ENCODE measurements at regions not wholly inside any gene's neighbourhood (a gene's known extent, or its start where the extent isn't known, plus 50 kb on each side); places are given as distances from the start of the nearest gene placed in this dataset.

DNA sequence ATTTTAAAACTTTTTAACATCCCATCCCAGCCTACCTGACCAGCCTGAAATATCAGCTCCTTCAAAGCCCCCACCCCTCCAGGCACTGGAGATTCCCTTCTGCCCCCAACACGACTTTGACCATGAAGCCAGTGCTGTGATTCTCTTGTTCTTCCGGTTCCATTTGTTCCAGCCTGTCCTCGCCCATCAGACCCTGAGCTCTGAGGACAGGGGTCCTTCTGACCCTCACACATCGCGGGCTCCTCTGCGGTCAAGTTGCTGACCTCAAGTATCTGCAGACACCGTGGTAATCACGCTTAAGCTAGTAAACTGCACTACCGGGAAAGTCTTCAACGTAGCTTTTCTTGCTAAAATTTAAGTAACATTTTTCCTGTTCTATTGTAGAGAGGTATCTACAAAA, 282.2 kb upstream of the SALL3 start:
- Histone ChIP-seq H3K79me2 (ENCODE audit: insufficient read depth, low read depth) (no peaks in the 10 kb centered on the region), H2AFZ (ENCODE audit: low read depth) (no peak overlapping the region), H3K4me1 (ENCODE audit: low read depth, poor library complexity, severe bottlenecking) (peaks cover 5% of the 10 kb centered on the region), H3K36me3 (ENCODE audit: insufficient read depth) (no peaks in the 10 kb centered on the region), H3K9ac (no peak overlapping the region), H3K4me3 (IDR thresholded peaks at IDR 0.05; ENCODE audit: insufficient read depth, low read depth, low read length) (no peak overlapping the region), H4K20me1 (ENCODE audit: insufficient read depth) (no peaks in the 10 kb centered on the region), H3K27me3 (ENCODE audit: insufficient read depth, low read depth) (no peaks in the 10 kb centered on the region), H3K27ac (no peak overlapping the region), H3K4me2 (no peak overlapping the region)
- no peak for TF ChIP-seq CTCF (conservative IDR thresholded peaks at IDR 0.05; ENCODE audit: low read depth, low read length)

GRCh38 chr18:78698914-78699313, 280.7 kb upstream of the SALL3 start:
- Histone ChIP-seq H3K4me1 (ENCODE audit: low read depth, poor library complexity, severe bottlenecking) (no peaks in the 10 kb centered on the region), H3K9ac (no peak overlapping the region), H3K4me3 (IDR thresholded peaks at IDR 0.05; ENCODE audit: insufficient read depth, low read depth, low read length) (no peak overlapping the region), H3K36me3 (ENCODE audit: insufficient read depth) (no peaks in the 10 kb centered on the region), H3K4me2 (no peak overlapping the region), H3K79me2 (ENCODE audit: insufficient read depth, low read depth) (no peaks in the 10 kb centered on the region), H4K20me1 (ENCODE audit: insufficient read depth) (no peaks in the 10 kb centered on the region), H3K27me3 (ENCODE audit: insufficient read depth, low read depth) (no peaks in the 10 kb centered on the region), H3K27ac (no peak overlapping the region), H2AFZ (ENCODE audit: low read depth) (no peak overlapping the region)
- TF ChIP-seq CTCF (conservative IDR thresholded peaks at IDR 0.05; ENCODE audit: low read depth, low read length), result no peak

GRCh38 chr18:78699499-78699898, 280.1 kb upstream of the SALL3 start:
- no peaks in the 10 kb centered on the region for H4K20me1 ChIP-seq (ENCODE audit: insufficient read depth)
- H3K79me2 ChIP-seq (ENCODE audit: insufficient read depth, low read depth), result no peaks in the 10 kb centered on the region
- H3K27ac ChIP-seq, result no peak overlapping the region
- no peak overlapping the region for H3K9ac ChIP-seq
- H3K4me2 ChIP-seq, result no peak overlapping the region
- H3K4me3 ChIP-seq (IDR thresholded peaks at IDR 0.05; ENCODE audit: insufficient read depth, low read depth, low read length), result no peak overlapping the region
- H2AFZ ChIP-seq (ENCODE audit: low read depth), result no peak overlapping the region
- TF ChIP-seq CTCF (conservative IDR thresholded peaks at IDR 0.05; ENCODE audit: low read depth, low read length), result no peak
- no peaks in the 10 kb centered on the region for H3K27me3 ChIP-seq (ENCODE audit: insufficient read depth, low read depth)
- H3K4me1 ChIP-seq (ENCODE audit: low read depth, poor library complexity, severe bottlenecking), result no peaks in the 10 kb centered on the region
- no peaks in the 10 kb centered on the region for H3K36me3 ChIP-seq (ENCODE audit: insufficient read depth)

- H3K27me3 ChIP-seq (ENCODE audit: insufficient read depth, low read depth), result no peaks in the 10 kb centered on the region
These were observed 277.7 kb upstream of the SALL3 start for GRCh38 chr18:78701771-78702396.

More at GRCh38 chr18:78701771-78702396, 277.7 kb upstream of the SALL3 start:
- Histone ChIP-seq H3K9ac (no peak overlapping the region), H3K79me2 (ENCODE audit: insufficient read depth, low read depth) (no peaks in the 10 kb centered on the region), H3K27ac (no peak overlapping the region), H3K36me3 (ENCODE audit: insufficient read depth) (no peaks in the 10 kb centered on the region), H4K20me1 (ENCODE audit: insufficient read depth) (no peaks in the 10 kb centered on the region), H3K4me2 (no peak overlapping the region), H2AFZ (ENCODE audit: low read depth) (no peak overlapping the region), H3K4me1 (ENCODE audit: low read depth, poor library complexity, severe bottlenecking) (no peaks in the 10 kb centered on the region), H3K4me3 (IDR thresholded peaks at IDR 0.05; ENCODE audit: insufficient read depth, low read depth, low read length) (no peak overlapping the region)
- no peak for TF ChIP-seq CTCF (conservative IDR thresholded peaks at IDR 0.05; ENCODE audit: low read depth, low read length)

Measured in KMS-11 (cell line).